Stimulated activated CD8-positive, alpha-beta memory T cell treated with anti-CD3 and anti-CD28 coated beads, Interleukin-7, amount 100 ng/mL, for 48 hours (primary cell): ENCODE measurements at regions not wholly inside any gene's neighbourhood (a gene's known extent, or its start where the extent isn't known, plus 50 kb on each side); places are given as distances from the start of the nearest gene placed in this dataset.

ENCODE experiments used
- DNase-seq, 2 donors: peaks; one replicate each; pipeline ENCODE4 v3.0.0-alpha.2; 2020; ENCODE audit warnings: low read depth in 1 of 2; ENCODE audit errors: extremely low read depth in 1 of 2

- no peak for DNase-seq
These were observed 86.2 kb upstream of the NCAM1 start for GRCh38 chr11:112874980-112875379.

DNA sequence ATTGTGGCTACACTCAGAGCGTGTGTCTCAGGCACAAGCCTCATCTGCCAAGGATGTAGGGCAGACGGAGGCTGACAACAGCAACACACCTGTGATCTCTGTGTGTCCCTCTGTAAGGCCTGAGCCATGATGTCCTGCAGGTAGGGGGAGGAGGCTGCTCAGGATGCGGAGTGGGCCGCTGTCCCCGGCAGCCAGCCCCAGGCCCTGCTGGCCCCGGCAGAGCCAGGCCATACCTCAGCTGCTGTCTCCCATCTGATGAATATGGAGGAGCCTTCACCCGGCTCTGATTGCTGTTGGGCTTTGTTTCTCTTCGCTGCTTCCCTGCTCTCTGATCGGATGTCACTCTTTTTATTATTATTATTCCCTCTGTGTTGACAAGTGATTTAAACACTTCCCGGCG lies 83.6 kb upstream of the NCAM1 start:
- no peak for DNase-seq

DNA sequence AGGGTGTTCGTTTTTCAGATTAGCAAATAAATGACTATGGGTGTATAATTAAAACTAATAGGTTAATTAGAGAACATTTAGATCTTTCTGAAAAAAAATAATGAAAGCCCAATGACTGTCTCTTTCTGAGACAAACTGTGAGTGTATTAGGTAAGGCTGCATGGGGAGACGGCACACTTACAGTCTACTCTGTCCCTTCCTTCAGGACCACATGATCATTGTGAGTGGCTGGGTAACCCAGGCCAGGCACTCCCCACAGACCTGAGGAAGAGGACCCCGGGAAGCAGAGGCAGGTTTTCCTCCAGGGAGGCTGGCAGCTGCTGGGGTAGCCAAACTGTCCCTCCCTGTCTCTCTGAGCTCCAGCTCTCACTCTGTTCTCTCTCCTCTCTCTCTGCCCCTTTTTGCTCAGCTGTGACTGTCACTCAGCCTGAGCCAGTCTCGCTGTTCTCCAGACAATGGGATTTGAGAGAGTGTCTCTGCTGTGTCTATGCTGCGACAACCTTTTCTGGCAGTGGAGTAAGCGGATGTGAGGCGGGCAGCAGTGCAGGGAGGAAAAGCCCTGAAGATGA lies 83.1 kb upstream of the NCAM1 start:
- no peak for DNase-seq

DNA sequence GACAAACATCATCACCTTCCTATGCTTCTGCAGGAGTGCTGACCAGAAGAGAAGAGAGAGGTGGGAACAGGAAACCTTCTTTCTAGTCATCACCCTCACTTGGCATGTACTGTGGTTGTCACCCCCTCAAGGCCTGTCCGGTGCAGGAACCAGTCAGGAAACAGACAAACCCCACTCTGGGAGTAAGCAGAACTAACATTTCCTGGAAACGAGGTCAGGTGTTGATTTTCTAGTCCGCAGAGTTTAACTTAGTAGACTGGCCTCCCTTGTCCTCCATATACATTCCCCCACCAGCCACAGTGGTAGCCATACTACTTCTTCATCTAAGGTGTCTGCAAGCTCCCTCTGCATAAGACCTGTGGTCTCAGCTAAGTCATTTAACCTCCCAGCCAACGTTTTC lies 80.7 kb upstream of the NCAM1 start:
- DNase-seq: peak in 1 of 2 donors; percentile 2

GRCh38 chr11:112881461-112881860 lies 79.8 kb upstream of the NCAM1 start:
- no peak for DNase-seq

DNA sequence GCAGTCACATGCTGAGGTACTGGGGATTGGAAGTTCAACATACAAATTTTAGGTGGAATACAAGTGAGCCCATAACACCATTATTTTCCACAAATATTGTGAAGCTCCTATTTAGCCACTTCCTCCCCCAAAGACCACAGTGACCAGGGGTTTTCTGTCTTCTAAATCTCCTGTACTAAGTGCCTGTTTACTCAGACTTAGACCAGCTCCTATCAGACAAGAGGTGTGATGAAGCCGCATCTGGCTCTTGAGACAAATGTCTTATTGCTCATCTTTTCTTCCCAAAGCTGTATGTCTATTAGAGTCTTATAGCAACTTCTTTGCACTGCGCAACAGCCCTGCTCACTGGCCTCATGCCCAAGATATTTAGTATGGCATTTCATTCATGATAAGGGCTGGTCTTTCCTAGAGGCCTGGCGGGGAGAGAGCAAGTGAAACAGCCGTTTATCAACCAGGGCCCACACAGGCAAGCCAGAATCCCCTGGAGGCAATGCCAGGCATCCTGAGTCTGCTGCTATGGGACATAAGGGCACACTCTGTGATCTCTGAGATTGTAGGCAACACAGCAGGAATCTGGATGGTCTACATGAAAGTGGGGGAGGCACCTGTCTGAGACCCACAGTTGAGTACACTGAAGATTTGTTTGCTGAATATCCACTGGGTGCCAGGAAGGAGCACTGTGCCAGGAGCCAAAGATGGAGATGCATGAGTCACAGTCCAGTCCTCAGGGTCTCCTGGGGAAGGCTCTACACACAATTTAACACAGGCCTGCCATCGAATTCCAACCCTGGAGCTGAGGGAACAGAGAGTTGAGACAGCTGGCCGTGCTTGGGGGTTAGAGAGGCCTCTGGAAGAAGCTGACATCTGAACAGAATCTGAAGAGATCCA lies 78.5 kb upstream of the NCAM1 start:
- no peak for DNase-seq

DNA sequence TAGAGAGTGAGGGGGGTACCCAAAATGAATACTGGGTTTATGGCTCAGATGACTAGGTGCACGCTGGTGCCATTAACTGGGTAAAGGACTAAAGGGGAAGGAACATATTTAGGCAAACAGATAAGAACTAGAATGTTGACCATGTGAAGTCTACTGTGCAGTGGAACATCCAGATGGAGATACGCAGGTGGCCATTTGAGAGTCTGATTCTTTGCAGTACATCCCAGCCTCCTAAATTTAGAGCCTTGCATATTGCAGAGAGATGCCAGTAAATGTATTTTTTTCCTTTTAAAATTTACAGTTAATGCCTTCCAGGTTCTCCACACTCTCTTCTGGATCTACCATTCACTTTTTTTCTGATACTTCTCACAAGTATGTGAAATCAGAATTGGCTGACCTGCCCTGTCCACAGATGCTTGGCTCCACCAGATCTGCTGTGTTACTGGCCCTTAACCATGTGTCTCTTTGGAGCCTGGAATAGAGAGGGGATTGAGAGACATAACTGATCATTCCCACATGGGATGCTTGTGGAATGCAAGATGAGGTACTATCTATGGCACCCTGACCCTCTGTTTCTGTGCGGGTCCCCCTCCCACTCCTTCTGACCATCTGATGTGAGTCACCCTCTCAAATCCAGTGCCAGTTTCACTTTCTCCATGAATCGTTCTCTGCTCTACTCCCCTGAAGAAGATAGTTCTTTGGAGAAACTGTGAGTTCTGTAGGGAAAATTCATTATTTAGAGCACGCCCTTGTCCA lies 77.0 kb upstream of the NCAM1 start:
- no peak for DNase-seq

- DNase-seq: no peak
These were observed 75.3 kb upstream of the NCAM1 start for GRCh38 chr11:112885744-112886433.

GRCh38 chr11:112886434-112887370 lies 74.5 kb upstream of the NCAM1 start:
- DNase-seq: no peak

GRCh38 chr11:112889446-112889845 lies 71.8 kb upstream of the NCAM1 start:
- DNase-seq: no peak

DNA sequence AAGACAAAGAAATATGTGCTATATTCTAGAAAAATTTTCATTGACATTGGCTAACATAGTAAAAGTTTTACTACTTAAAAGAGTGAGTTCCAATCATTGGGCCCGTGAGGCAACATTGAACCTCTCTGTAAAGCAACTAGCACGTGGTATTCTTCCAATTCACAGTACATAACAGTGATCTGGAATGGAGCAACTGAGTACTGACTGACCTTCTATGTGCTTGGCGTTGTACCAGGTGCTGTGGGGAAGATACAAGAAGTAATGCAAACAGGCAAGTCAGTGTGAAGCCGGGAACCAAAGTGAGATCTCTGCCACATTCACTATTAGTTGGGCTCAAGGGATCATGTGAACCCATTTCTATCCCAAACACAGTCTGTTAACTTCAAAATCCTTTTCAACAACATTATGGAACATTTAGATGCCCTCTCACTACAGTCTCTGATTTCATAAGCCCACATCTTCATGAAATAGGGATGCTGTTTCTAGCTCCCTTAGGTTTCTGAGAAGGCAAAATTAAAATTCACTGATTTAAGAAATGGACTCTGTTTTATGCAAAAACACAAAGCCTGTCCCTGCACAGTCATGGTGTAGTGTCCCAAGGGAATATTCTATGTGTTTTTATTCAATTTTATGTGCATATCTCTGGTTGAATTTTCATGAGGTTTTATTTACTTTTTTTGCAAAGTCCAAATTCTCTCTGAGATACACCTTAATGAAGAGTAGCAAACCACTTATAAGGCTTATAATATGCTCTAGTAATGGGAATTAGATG lies 61.8 kb upstream of the NCAM1 start:
- no peak for DNase-seq

DNA sequence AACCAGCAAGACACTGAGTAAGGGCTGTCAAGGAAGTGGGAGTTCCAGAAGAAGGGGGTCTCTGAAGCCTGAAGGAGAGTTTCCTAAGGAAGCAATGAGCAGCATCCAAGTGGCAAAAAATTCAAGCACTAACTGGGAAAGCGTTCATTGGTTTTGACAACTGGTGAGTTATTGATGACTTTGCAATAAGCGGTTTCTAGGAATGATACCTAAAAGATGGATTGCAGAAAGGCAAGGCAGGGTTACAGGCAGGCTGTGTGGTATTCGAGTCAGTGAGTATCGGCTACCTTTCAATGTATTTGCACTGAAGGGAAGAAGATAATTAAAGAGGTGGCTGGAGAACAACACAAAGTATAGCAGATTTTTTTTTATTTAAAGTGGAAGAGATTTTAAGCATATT lies 59.3 kb upstream of the NCAM1 start:
- no peak for DNase-seq

GRCh38 chr11:112902361-112903011 lies 58.7 kb upstream of the NCAM1 start:
- no peak for DNase-seq

DNA sequence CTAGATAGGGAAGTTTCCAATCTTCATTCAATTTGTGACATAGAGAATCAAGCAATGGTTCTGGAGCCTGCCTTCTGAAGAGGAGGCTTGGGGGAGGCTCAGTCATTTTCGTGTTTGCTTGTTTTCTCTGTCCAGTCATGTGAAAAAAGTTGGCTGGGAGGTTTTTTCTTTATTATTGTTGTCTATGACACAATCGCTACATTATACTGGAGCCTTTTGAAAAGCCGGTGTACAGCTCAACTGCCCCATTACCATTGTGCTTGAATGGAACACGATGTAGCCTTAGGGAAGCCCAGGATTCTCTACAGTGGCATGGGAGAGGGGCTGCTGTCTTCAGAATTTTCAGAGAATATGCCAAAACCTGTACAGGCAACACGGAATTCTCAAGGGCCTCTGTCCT lies 57.9 kb upstream of the NCAM1 start:
- DNase-seq: no peak

DNA sequence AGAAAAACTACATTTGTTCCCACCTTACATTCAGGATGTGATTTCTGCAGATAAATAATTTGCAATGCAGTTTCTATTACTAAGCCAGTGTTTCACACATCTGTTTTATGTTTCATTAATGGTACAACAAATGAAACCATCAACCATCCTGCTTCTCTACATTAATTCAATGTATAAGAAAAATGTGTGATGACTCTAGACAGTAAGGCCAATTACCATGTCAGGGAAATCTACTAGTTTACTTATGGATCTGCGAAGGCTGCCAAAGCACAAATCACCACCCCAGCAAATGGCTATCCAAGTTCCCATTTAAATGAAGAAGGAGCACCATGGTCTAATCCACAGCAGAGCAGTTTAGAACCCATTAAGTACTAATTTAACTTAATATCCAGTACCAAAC lies 50.1 kb upstream of the NCAM1 start:
- no peak for DNase-seq
